Omental fat pad (tissue), 3 donors: ENCODE measurements at regions not wholly inside any gene's neighbourhood (a gene's known extent, or its start where the extent isn't known, plus 50 kb on each side); places are given as distances from the start of the nearest gene placed in this dataset.
"Not testable (repeated sequence)": the region's sequence is repeated elsewhere in the genome, so short reads cannot be mapped to it uniquely, and the experiment has no call there.

Experiments used
- ATAC-seq: fragments of 150-250 bp; one replicate; pipeline ENCODE4 v1.9.1; 2016; ENCODE audit warnings: mild to moderate bottlenecking, moderate library complexity; ENCODE audit not compliant: low FRiP score
- DNase-seq: peaks from one replicate; pipeline ENCODE4 v3.0.0-alpha.2; 2019; ENCODE audit warnings: low spot score
- TF ChIP-seq, protein P1 (sequence below), 3 donors: fragments of 450-650 bp; IDR thresholded peaks; one replicate each; pipeline ENCODE4 v1.5.1; 2016 to 2017; ENCODE audit warnings: antibody characterized with exemption in 3 of 3, mild to moderate bottlenecking in 3 of 3, moderate library complexity in 2 of 3

DNA sequence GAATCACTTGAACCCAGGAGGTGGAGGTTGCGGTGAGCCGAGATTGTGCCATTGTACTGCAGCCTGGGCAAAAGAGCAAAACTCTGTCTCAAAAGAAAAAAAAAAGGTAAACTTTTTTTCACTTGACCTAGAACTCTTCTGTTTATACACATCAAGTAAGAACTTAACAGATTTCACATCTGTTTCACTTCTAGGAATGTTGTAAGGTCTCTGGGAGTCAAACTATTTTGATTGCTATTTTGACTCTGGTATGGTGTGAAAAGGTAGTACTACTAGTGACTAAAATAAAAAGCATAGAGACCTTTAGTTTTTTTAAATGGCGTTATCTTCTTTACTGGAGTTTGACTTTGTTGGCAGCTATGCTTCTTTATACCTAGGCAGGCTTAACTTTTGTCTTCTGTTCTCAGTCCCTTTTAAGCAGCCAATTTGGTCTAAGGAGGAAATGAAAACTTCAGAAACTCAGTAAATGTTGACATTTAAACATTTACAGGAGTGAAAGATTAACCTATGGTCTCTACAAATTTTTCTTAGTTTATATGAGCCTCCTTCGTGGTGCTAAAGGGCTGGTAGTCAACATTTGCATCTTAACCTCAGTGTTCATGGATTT, 84.7 kb downstream of the METTL2B start:
- ATAC-seq, DNase-seq: not testable (repeated sequence)

DNA sequence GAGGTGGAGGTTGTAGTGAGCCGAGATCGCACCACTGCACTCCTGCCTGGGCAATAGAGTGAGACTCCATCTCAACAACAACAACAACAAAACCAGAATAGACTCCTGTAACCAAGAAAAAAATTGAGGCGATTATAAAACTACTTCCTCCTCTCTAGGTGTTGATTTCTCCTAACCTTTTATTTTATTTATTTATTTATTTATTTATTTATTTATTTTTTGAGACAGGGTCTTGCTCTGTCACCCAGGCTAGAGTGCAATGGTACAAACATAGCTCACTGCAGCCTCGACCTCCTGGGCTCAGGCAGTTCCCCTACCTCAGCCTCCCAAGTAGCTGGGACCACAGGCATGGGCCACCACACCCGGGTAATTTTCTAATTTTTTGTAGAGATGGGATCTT, 86.2 kb downstream of the METTL2B start:
- not testable (repeated sequence) for ATAC-seq, DNase-seq

DNA sequence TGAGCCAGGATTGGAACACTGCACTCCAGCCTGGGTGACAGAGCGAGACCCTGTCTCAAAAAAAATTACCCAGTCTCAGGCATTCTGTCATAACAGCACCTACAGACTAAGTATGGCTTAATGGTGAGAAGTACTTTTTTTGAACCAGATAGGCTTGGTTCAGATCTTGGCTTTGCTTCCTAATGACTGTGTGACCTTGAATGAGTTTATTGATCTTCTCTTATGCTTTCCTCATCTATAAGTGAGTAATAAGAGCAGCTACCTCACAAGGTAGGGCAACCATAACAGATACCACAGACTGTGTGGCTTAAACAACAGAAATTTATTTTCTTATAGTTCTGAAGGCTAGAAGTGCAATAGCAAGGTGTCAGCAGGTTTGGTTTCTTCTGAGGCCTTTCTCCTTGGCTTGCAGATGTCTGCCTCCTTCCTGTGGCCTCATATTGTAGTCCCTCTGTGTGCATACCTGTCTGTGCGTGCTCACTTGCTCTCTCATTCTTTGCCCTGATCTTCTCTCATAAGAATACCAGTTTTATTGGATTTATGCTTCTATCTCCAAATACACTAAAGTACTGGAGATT, 87.7 kb downstream of the METTL2B start:
- not testable (repeated sequence) for DNase-seq, ATAC-seq

DNA sequence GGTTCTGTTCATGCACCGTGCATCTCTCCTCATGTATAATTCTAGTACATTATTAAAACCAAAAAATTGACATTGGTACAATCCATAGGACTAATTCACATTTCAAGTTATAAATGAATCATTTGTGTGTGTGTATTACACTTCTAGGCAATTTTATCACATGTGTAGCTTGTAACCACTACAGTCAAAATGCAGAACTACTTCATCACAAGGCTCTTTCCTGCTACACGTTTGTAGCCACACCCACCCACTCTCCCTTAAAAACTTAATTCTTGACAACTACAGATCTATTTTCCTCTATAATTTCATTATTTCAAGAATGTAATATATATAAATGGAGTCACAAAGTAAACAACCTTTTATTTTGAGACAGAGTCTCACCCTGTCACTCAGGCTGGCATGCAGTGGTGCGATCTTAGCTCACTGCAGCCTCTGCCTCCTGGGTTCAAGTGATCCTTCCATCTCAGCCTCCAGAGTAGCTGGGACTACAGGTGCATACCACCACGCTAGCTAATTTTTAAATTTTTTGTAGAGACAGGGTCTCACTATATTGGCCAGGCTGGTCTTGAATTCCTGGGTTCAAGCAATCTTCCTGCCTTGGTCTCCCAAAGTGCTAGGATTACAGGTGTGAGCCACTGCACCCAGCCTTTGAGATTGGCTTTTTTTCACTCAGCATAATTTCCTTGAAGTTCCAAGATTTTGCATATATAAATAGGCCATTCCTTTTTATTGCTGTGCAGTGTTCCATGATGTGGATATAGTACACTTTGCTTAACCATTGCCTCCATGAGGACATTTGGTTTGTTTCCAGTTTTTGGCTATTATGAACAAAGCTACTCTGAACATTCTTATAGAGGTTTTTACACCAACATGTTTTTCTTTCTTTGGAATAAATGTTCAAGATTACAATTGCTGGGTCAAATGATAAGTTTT, 88.7 kb downstream of the METTL2B start:
- not testable (repeated sequence) for DNase-seq, ATAC-seq

DNA sequence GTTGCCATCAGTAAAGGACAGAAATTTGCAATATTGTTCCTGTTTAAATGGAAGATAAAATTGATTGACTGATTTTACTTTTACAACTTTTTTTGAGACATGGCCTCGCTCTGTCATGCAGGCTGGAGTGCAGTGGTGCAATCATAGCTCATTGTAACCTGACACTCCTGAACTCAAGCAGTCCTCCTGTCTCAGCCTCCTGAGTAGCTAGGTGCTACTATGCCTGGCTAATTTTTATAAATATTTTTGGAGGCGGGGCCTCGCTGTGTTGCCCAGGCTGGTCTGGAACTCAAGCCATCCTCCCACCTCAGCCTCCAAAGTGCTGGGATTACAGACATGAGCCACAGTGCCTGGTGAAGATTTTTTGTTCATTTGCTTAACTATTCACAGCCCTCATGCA, 96.8 kb upstream of the GARIN1A start:
- not testable (repeated sequence) for ATAC-seq, DNase-seq

DNA sequence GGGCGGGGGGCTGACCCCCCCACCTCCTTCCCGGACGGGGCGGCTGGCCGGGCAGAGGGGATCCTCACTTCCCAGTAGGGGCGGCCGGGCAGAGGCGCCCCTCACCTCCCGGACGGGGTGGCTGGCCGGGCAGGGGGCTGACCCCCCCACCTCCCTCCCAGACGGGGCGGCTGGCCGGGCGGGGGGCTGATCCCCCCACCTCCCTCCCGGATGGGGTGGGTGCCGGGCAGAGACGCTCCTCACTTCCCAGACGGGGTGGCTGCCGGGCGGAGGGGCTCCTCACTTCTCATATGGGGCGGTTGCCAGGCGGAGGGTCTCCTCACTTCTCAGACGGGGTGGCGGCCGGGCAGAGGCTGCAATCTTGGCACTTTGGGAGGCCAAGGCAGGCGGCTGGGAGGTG, 95.1 kb upstream of the GARIN1A start:
- not testable (repeated sequence) for ATAC-seq, DNase-seq

DNA sequence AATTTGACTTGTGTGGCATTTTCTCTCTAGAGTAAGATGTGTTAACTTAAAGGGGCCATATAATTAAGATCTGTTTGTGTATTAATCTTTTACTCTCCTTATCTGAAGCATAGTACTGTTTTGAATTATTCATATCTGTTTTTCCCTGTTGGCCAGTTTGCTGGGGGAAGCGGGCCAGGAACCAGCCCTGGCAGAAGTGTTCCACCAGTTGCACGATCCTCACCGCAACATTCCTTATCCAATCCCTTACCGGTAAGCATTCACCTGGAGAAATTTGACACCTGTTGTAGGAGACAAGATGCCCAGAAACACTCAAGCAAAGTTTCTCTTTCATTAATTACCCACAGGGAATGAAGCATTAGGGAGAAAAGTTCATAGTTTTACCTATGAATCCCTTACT, 92.2 kb upstream of the GARIN1A start:
- not testable (repeated sequence) for ATAC-seq, DNase-seq

DNA sequence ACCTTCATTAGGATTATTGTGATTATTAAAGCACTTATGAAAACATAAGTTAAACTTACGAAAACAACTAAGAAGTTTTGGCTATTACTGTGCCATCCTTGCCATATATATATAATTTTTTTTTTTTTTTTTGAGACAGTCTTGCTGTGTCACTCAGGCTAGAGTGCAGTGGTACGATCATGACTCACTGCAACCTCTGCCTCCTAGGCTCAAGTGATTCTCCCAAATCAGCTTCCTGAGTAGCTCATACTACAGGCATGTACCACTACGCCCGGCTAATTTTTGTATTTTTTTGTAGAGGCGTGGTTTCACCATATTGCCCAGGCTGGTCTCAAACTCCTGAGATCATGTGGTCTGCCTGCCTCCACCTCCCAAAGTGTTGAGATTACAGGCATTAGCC, 91.0 kb upstream of the GARIN1A start:
- not testable (repeated sequence) for DNase-seq, ATAC-seq

DNA sequence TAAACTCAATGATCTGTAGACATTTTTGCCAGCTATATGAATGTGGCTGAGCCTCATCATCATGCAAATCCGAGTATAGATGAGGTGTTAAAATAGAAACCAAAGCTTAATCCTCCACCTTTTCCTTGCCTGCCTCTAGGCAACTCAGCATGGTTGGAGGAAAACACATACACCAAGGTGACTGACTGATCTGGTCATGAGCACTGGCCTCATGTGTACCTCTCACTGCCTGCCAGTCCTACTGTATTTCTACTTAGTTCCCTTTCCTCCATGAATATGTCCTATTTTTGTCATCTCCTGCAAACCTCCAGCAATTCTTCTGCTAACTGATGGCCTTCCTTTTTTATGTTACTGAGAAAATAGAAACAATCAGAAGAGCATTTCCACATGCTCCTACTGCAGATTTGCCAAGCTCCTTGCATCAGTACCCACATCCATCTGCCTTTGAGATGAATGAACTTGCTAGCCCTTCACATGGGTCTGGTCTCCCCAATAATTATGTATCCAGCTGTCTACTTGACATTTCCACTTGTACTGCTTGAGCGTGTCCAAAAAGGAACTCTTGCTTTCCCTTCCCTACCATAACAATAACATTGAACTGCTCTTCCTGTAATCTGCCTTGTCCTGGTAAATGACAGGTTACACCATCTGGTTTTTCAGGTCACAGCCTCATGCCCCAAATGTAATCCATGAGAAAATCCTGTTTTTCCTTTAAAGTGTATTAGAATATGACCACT, 90.1 kb upstream of the GARIN1A start:
- ATAC-seq, DNase-seq: not testable (repeated sequence)

DNA sequence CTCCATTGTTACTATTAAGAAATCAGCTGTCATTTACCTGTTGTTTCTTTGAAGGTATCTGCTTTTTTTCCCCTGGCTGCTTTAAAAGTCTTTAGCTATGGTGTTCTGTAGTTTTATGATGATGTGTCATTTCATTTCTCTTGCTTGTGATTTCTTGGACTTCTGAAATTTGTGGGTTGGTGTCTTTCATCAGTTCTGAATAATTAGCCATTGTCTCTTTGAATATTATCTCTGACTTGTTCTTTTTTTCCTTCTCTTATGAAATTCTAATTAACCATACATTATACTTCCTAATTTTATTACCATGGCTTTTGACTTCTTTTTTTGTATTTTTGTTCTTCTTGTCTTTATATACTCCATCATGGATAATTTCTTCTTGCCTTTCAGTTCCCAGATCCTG, 85.4 kb upstream of the GARIN1A start:
- DNase-seq, ATAC-seq: not testable (repeated sequence)

DNA sequence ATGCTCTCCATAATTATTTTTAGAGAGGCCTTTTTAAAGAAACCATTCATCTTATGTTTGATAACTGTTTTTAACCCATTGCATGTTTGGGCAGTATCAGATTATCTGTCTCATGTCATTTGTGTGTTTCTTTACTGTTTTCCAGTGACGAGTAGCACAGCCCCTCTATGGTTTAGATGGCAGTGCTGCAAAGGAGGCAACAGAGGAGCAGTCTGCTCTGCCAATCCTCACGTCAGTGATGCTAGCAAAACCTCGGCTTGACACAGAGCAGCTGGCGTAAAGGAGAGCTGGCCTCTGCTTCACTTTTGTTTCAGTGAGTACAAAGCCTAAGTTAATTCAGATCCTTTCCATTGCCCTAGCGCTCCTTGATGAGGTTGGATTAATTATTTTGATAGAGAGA, 80.4 kb upstream of the GARIN1A start:
- no peak for DNase-seq
- ATAC-seq = no peak
- TF ChIP-seq, protein P1, sequence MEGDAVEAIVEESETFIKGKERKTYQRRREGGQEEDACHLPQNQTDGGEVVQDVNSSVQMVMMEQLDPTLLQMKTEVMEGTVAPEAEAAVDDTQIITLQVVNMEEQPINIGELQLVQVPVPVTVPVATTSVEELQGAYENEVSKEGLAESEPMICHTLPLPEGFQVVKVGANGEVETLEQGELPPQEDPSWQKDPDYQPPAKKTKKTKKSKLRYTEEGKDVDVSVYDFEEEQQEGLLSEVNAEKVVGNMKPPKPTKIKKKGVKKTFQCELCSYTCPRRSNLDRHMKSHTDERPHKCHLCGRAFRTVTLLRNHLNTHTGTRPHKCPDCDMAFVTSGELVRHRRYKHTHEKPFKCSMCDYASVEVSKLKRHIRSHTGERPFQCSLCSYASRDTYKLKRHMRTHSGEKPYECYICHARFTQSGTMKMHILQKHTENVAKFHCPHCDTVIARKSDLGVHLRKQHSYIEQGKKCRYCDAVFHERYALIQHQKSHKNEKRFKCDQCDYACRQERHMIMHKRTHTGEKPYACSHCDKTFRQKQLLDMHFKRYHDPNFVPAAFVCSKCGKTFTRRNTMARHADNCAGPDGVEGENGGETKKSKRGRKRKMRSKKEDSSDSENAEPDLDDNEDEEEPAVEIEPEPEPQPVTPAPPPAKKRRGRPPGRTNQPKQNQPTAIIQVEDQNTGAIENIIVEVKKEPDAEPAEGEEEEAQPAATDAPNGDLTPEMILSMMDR (IDR thresholded peaks at IDR 0.05) = no peak

DNA sequence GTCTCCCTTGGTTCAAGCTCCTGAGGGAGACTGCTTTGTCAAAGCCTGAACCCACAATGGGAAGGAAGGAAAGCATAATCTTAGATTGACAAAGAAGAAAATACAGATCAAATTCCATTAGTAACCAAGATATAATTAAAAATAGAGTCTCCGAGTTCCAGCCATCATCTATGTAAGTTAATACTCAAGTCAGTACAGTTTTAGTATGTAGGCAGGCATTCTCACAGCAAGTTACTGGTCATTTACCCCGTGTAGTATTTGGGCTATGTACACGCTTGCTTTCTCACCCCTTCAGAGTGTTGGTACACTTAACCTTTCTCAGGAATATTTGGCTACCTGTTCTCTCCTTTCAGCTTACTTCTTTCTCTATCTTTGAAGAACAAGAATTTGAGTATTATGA, 79.9 kb upstream of the GARIN1A start:
- DNase-seq, ATAC-seq: not testable (repeated sequence)

DNA sequence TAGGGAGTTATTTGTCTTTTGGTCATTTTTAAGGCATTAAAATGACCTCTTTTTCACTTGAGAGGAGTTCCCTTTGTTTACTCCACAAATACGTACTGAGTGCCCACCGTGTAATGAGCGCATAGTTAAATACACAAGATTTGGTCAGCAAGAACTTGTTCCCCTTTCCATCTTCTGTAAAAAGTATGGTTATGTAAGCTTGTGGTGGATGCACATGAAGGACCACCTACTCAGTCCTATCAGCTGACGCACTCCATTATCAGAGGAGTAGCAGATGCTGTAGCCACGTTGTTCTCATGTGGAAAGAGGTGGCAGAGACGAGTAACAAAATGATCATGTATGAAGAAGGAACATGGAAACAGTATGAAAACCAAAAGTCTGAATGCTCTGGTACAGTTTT, 78.0 kb upstream of the GARIN1A start:
- DNase-seq, ATAC-seq: not testable (repeated sequence)

DNA sequence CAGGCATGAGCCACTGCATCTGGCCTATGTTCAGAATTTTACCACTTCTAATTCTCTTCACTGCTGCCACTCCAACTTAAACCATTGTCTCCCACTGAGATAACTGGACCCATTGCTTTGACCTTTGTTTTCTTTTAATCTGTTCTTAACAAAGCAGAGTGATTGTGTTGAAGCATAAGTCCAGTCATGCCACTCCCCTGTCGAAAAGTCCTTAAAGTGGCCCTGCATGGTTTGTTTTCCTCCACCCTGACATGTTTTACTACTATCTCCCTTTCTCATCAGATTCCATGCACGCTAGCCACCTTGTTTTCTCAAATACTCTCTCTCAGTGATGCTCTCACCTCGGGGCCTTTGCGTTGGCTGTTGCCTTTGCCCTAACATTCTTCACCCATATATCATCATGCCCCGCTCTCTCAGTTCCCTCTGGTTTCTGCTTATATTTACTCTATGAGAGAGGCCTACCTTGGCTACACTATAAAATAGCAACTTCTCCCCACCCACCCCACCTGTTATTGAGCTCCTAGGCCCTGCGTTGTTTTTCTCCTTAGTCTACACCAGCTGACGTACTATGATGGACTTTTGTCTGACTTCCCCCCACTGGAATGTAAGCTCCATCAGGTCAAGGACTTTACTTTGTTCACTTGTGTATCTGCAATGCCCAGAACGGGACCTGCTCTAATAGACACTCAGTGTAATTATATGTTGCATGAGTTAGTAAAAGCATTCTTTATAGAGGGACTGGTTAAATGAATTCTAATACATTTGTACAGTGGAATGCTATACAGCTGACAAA, 75.6 kb upstream of the GARIN1A start:
- not testable (repeated sequence) for ATAC-seq, DNase-seq

DNA sequence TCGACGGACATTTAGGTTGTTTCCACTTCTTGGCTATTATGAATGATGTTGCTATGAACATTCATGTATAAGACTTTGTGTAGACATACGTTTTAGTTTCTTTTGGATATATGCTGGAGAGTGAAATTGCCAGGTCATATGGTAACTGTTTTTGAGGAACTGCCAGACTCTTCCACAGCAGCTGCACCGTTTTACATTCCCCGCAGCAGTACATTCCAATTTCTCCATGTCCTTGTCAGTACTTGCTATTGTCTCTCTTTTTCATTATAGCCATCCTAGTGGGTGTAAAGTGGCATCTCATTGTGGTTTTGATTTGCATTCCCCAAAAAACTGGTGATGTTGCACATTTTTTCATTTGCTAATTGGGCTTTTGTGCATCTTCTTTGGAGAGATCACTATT, 73.1 kb upstream of the GARIN1A start:
- ATAC-seq, DNase-seq: not testable (repeated sequence)

DNA sequence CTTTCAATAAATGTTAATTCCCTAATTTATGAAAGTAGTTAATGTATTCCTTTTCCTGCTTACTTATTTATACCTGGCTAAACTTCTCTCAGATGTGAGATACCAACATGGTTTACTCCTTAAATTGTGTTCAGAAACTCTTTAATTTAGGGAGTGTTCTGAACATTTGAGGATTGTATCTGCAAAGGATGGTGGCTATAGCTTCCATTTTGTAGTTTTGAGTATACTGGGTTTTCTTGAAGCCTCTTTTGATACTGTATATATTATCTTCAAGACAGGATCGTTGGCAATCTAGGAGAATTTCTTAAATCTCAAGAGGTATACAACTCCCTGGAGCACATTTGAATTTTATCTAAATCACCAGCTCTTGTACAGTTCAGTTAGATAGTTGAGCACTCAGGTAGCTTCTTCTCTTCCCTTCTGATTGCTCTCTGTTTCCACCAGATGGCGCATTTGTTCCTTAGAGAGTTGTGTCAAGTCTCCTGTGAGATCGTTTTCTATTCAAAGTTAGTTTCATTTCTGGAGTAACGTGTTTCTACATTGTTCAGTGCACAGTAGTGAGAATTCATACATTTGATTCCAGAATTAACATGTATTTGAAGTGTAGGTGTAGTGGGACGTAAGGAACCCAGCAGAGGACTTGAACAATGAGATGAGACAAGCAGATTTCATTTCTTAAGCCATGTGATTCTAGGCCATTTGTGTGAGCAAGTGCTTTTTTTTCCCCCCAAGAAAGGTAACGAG, 63.2 kb upstream of the GARIN1A start:
- ATAC-seq = peak; percentile 39
- not testable (repeated sequence) for DNase-seq

DNA sequence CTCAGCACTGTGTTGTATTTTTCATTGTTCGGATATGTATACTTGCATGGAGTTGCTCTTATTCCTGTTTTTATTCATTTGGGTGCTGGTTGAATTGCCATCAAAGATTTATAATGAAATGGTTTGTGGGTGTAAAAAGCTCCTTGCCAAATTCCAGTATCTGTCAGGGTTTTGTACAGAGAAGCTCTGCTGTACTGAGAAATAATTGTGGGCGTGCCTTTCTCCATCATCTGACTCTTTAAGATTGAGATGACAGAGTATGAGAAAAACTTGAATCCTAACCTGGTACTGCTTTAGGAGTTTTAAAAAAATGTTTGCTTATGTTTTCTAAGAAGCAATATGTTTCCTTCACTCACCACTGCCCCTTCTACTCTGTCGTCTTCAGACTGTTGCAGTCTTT, 58.7 kb upstream of the GARIN1A start:
- not testable (repeated sequence) for DNase-seq, ATAC-seq
